Stomach smooth muscle (tissue), 2 donors: ENCODE measurements at regions not wholly inside any gene's neighbourhood (a gene's known extent, or its start where the extent isn't known, plus 50 kb on each side); places are given as distances from the start of the nearest gene placed in this dataset.

Experiments used
- H3K27ac ChIP-seq: one replicate; pipeline ENCODE4 v1.7.0; 2013; ENCODE audit warnings: mild to moderate bottlenecking, low read length, inconsistent platforms
- H3K27me3 ChIP-seq, 2 donors: one replicate each; pipeline ENCODE4 v1.7.0; 2013; ENCODE audit warnings: low read length in 2 of 2; ENCODE audit not compliant: insufficient read depth in 2 of 2, control insufficient read depth in 1 of 2
- H3K36me3 ChIP-seq, 2 donors: one replicate each; pipeline ENCODE4 v1.7.0; 2013; ENCODE audit warnings: low read length in 2 of 2; ENCODE audit not compliant: control insufficient read depth in 2 of 2, insufficient read depth in 2 of 2
- H3K4me1 ChIP-seq: one replicate; pipeline ENCODE4 v1.7.0; 2013; ENCODE audit warnings: low read length; ENCODE audit not compliant: control insufficient read depth, insufficient read depth
- H3K4me3 ChIP-seq, 2 donors: one replicate each; pipeline ENCODE4 v1.7.0; 2013; ENCODE audit warnings: low read length in 2 of 2
- H3K9ac ChIP-seq, 2 donors: one replicate each; pipeline ENCODE4 v1.7.0; 2013; ENCODE audit warnings: low read length in 2 of 2, mild to moderate bottlenecking in 1 of 2
- H3K9me3 ChIP-seq, 2 donors: one replicate each; pipeline ENCODE4 v1.7.0; 2013; ENCODE audit warnings: low read length in 2 of 2; ENCODE audit not compliant: control insufficient read depth in 2 of 2
- donor health status: healthy.
- donor health status: Pancreatic carcinoma.

DNA sequence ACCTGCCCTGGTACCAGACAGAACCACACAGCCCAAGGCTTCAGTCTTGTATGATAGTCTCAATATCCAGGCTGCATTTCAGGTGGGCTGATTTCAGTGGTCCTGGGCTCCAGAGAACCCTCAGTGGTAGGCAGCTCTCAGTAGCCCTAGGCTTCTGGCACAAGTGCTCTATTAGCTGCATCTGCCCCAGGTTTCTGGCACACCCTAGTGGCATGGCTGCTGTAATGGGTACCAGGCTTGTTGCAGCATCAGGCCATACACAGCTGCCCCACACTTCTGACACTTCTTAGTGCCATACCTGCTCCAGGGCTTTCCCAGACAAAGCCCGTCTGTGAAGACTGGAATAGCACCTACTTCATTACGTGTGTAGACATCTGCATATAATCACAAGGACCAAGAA is 1062.2 kb upstream of the EPHA6 start:
- Histone ChIP-seq H3K36me3 (no peaks in the 10 kb centered on the region), H3K27ac (no peak overlapping the region), H3K9ac (no peak overlapping the region), H3K9me3 (no peaks in the 10 kb centered on the region), H3K4me1 (no peaks in the 10 kb centered on the region), H3K4me3 (no peak overlapping the region), H3K27me3 (no peaks in the 10 kb centered on the region)

DNA sequence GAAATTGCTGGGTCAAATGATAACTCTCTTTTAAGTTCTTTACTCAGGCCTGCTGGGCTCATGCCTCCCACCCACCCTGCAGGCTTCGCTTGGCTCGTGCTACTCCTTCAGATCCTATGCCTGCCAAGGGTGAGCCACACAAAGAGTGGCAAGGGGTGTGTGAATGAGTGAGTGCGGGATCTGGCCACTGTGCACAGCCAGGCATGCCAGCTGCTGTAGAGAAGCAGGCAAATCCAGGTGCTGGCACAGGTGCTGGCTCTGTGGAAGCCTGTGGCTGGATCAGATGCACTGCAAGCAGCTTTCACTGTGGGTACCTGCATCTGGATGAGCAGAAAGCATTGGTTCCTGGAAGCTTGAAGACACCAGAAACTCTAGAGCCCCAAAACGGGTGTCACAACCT is 1055.7 kb upstream of the EPHA6 start:
- H3K36me3 ChIP-seq = no peaks in the 10 kb centered on the region
- H3K27ac ChIP-seq = no peak overlapping the region
- no peak overlapping the region for H3K4me3 ChIP-seq
- no peaks in the 10 kb centered on the region for H3K9me3 ChIP-seq
- H3K27me3 ChIP-seq = no peaks in the 10 kb centered on the region
- H3K4me1 ChIP-seq = no peaks in the 10 kb centered on the region
- H3K9ac ChIP-seq = no peak overlapping the region

DNA sequence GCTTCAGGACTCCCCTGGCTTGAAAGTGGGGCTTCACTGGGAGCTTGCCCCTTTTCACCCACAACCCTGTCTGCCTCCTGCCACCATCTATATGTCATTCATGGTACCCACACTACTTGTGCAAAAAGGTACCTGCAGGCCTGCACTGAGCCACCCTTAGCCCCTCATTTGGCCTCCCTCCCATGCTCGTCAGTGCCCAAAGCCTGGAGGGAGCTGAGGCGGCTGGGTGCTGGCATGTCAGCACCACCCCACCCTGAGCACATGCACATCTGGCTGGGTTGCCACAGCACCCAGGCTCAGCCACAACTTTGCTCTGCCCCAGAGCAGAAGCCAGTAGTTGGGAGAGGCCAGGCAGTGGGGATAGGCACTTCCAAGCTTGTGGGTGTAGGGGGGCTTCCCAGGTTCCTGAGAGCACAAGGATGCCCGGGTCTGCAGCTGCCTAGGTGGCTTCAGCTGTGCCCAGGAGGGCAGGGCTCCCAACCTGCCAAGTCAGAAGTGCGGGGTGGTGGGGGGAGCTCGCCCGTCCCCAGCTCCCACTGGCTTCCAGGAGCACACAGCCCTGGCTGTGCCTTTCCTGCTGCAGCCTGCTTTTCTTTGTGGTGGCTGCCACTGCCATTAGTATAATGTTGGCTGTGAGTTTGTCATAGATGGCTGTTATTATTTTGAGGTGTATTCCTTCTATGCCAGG is 1054.6 kb upstream of the EPHA6 start:
- Histone ChIP-seq H3K9ac (no peak overlapping the region), H3K9me3 (no peaks in the 10 kb centered on the region), H3K36me3 (no peaks in the 10 kb centered on the region), H3K4me3 (no peak overlapping the region), H3K4me1 (no peaks in the 10 kb centered on the region), H3K27me3 (no peaks in the 10 kb centered on the region), H3K27ac (no peak overlapping the region)

DNA sequence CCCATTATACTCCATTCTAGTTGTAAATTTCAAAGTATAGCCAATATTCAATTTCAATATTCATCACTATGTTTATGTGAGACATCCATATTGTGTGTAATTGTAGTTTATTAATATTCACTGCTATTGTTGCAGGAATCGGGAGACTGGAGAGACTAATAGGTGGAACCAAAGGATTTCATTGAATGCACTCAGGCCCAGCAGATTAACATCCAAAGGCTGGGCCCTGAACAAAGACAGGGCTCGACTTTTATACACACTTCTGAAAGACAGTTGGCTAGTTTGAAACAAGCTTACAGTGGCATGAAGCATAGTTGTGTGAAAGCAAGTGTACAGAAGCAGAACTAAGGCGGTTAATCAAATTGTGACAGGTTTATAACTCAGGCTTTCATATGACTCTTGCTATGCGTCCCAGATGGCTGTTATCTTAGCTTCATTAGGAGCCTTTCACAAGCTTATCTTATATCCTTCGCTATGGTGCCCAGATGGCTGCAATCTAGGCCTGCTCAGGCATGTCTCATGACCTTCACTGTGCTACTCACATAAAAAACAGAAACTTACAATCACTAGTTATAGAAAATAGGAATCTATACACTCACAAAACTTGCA is 1038.8 kb upstream of the EPHA6 start:
- H3K4me3 ChIP-seq = no peak overlapping the region
- no peaks in the 10 kb centered on the region for H3K27me3 ChIP-seq
- H3K9me3 ChIP-seq = peaks cover 2 to 3% of the 10 kb centered on the region in 2 donors
- H3K27ac ChIP-seq = no peak overlapping the region
- H3K36me3 ChIP-seq = no peaks in the 10 kb centered on the region
- no peaks in the 10 kb centered on the region for H3K4me1 ChIP-seq
- H3K9ac ChIP-seq = no peak overlapping the region

DNA sequence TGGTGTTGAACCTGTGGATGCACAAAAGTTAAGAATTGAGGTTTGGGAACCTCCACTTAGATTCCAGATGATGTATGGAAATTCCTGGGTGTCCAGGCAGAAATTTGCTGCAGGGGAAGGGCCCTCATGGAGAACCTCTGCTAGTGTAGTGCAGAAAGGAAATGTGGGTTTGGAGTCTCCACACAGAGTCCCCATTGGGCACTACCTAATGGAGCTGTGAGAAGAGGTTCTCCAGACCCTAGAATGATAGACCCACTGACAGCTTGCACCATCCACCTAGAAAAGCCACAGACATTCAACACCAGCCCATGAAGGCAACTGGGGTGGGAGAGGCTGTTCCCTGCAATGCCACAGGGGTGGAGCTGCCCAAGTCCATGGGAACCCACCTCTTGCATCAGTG is 1032.8 kb upstream of the EPHA6 start:
- no peak overlapping the region for H3K9ac ChIP-seq
- no peaks in the 10 kb centered on the region for H3K27me3 ChIP-seq
- no peak overlapping the region for H3K4me3 ChIP-seq
- H3K9me3 ChIP-seq = no peaks in the 10 kb centered on the region
- no peaks in the 10 kb centered on the region for H3K4me1 ChIP-seq
- no peaks in the 10 kb centered on the region for H3K36me3 ChIP-seq
- H3K27ac ChIP-seq = no peak overlapping the region

DNA sequence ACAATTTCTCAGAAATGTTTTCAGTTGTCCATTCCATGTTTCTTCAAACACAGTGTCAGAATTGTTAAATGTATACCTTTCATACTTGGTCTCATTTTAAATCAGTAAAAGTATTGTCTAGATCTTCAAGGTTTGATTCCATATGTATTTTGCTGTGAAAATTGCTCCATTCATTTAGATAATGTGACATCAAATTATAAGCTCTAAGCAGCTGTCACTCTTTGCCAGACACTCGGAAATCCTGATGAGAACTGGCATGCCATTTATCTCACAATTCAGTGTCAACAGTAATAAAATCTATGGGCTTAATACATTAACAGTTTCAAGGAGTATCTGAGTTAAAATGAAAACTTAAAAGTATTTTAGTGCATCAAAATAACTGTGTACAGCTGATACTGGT is 1025.3 kb upstream of the EPHA6 start:
- Histone ChIP-seq H3K27me3 (no peaks in the 10 kb centered on the region), H3K36me3 (no peaks in the 10 kb centered on the region), H3K9ac (no peak overlapping the region)

DNA sequence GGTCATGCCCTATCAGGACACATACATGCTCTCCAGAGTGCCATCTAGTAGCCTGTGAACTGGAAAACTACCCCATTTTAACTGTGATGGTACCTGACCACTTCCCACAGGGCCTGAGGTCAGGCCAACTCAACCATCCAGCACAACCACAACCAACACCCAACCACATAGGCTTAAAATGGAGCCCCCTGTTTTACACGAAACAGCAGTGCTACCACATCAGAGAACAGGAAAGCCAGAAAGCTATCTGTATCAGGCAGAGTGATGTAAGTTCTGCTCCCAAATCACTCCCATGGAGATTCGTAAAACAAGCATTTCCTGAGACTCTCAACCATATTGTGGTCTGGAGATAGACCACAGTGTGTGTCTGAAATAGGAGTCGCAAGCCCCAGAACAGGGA is 1017.3 kb upstream of the EPHA6 start:
- Histone ChIP-seq H3K4me1 (no peaks in the 10 kb centered on the region), H3K9me3 (no peaks in the 10 kb centered on the region), H3K27me3 (no peaks in the 10 kb centered on the region), H3K4me3 (no peak overlapping the region), H3K36me3 (no peaks in the 10 kb centered on the region), H3K27ac (no peak overlapping the region), H3K9ac (no peak overlapping the region)

More for the DNA sequence above, 1025.3 kb upstream of the EPHA6 start:
- no peaks in the 10 kb centered on the region for H3K4me1 ChIP-seq
- H3K4me3 ChIP-seq = no peak overlapping the region
- H3K27ac ChIP-seq = no peak overlapping the region
- no peaks in the 10 kb centered on the region for H3K9me3 ChIP-seq

DNA sequence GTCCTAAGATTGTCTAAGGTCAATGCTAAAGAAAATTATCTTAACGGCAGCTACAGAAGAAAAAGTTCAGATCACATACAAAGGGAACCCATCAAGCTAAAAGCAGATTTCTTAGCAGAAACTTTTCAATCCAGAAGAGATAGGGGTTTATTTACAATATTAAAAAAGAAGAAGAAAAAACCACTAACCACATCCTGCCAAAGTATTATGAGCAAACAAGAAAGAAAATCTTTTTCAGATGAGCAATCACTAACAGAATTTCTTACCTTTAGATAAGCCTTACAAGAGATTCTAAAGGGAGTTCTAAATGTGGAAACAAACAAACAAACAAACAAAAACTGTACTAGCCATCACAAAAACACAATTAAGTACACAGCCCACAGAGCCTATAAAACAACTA is 1015.8 kb upstream of the EPHA6 start:
- Histone ChIP-seq H3K9ac (no peak overlapping the region), H3K4me1 (no peaks in the 10 kb centered on the region), H3K4me3 (no peak overlapping the region), H3K36me3 (no peaks in the 10 kb centered on the region), H3K27ac (no peak overlapping the region), H3K9me3 (no peaks in the 10 kb centered on the region), H3K27me3 (no peaks in the 10 kb centered on the region)

DNA sequence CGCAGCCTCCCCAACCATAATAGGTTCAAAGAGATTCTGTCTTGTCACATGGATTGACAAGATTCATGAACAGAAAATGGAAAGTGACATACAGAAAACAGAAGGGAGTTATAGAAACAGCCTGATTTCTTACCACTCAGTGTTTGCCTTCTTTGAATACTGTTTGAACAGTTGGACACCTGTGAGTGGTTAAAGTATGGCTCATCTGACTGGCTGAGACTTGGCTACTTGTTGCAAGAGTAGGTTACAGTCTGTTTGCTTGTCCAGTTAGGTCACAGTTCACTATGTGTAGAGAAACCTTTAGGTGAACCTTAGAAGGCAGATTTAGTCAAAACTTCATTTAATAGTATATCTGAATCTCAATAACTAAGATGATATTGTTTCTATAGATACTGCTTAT is 1003.9 kb upstream of the EPHA6 start:
- Histone ChIP-seq H3K4me3 (no peak overlapping the region), H3K27ac (no peak overlapping the region), H3K9me3 (no peaks in the 10 kb centered on the region), H3K27me3 (no peaks in the 10 kb centered on the region), H3K36me3 (no peaks in the 10 kb centered on the region), H3K4me1 (no peaks in the 10 kb centered on the region), H3K9ac (no peak overlapping the region)

DNA sequence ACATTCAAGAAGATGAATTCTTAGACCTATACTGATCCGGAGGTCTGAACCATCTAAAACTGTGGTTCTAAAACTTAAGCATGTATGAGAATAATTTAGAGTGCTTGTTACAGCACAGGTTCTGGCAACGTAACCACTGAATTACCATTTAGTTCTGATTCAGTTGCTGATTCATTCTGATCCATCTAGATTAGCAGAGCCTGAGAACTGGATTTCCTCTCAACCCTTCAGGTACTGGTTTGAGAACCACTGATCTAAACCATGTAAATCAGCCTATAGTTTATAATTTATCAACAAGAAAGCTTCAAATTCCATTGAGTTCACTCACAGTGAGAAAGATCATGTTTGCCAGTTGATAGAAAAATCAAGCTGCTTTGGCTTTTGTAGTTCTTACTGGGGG is 1001.1 kb upstream of the EPHA6 start:
- no peak overlapping the region for H3K27ac ChIP-seq
- no peak overlapping the region for H3K4me3 ChIP-seq
- H3K9ac ChIP-seq = no peak overlapping the region
- H3K36me3 ChIP-seq = no peaks in the 10 kb centered on the region
- no peaks in the 10 kb centered on the region for H3K27me3 ChIP-seq
- no peaks in the 10 kb centered on the region for H3K9me3 ChIP-seq
- no peaks in the 10 kb centered on the region for H3K4me1 ChIP-seq

DNA sequence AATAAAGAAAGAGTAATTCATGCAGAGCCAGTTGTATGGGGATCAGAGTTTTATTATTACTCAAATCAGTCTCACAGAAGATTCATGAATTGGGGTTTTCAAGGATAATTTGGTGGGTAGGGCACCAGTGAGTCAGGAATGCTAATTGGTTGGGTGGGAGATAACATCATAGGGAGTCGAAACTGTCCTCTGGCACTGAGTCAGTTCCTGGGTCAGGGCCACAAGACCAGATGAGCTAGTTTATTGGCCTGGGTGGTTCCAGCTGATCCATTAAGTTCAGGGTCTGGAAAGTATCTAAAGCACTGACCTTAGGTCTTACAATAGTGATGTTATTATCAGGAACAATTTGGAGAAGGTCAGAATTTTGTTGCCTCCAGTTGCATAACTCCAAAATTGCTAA is 998.6 kb upstream of the EPHA6 start:
- H3K27ac ChIP-seq = no peak overlapping the region
- H3K27me3 ChIP-seq = no peaks in the 10 kb centered on the region
- no peaks in the 10 kb centered on the region for H3K4me1 ChIP-seq
- no peaks in the 10 kb centered on the region for H3K36me3 ChIP-seq
- H3K9me3 ChIP-seq = no peaks in the 10 kb centered on the region
- no peak overlapping the region for H3K9ac ChIP-seq
- no peak overlapping the region for H3K4me3 ChIP-seq
